Neural cell (in vitro differentiated cells): ENCODE measurements at regions not wholly inside any gene's neighbourhood (a gene's known extent, or its start where the extent isn't known, plus 50 kb on each side); places are given as distances from the start of the nearest gene placed in this dataset.

Experiments
- H2AFZ ChIP-seq: fragments of 200-600, 300-800 bp; sonication (generic), shearing (Covaris generic); 2 replicates; pipeline ENCODE4 v1.6.0; 2014; ENCODE audit warnings: low read depth, mild to moderate bottlenecking, antibody characterized with exemption, low read length, moderate library complexity
- H3F3A ChIP-seq: fragments of 200-600 bp; shearing (Covaris generic); 2 replicates; pipeline ENCODE4 v1.6.1; 2016; ENCODE audit warnings: mild to moderate bottlenecking, moderate library complexity, mixed read lengths, antibody characterized with exemption, low read length; ENCODE audit not compliant: insufficient read depth, poor library complexity, severe bottlenecking
- H3K27ac ChIP-seq: fragments of 200-600, 300-800 bp; sonication (generic), shearing (Covaris generic); 2 replicates; pipeline ENCODE4 v1.5.1; 2014; ENCODE audit warnings: mild to moderate bottlenecking, low read length, moderate library complexity
- H3K27me3 ChIP-seq: fragments of 300-800, 200-600 bp; sonication (generic), shearing (Covaris generic); 2 replicates; pipeline ENCODE4 v1.6.0; 2014; ENCODE audit warnings: mild to moderate bottlenecking, low read depth, low read length, moderate library complexity; ENCODE audit not compliant: insufficient read depth
- H3K36me3 ChIP-seq: fragments of 300-800, 200-600 bp; sonication (generic), shearing (Covaris generic); 2 replicates; pipeline ENCODE4 v1.5.1; 2014; ENCODE audit warnings: mild to moderate bottlenecking, antibody characterized with exemption, low read length, moderate library complexity; ENCODE audit not compliant: insufficient read depth
- H3K4me2 ChIP-seq: fragments of 300-800, 200-600 bp; sonication (generic), shearing (Covaris generic); 2 replicates; pipeline ENCODE4 v1.6.0; 2014; ENCODE audit warnings: mild to moderate bottlenecking, low read length
- H3K4me3 ChIP-seq: fragments of 300-800, 200-600 bp; sonication (generic), shearing (Covaris generic); 2 replicates; pipeline ENCODE4 v1.5.1; 2014; ENCODE audit warnings: mild to moderate bottlenecking, low read length, moderate library complexity
- H3K79me2 ChIP-seq: fragments of 200-600 bp; shearing (Covaris generic); replicated peaks from 2 replicates; pipeline ENCODE4 v1.6.0; 2014; ENCODE audit warnings: mild to moderate bottlenecking, low read length, moderate library complexity; ENCODE audit not compliant: insufficient read depth
- H3K9ac ChIP-seq: fragments of 300-800, 200-600 bp; sonication (generic), shearing (Covaris generic); 2 replicates; pipeline ENCODE4 v1.6.1; 2016; ENCODE audit warnings: mild to moderate bottlenecking, low read length, mixed read lengths
- H3K9me2 ChIP-seq: fragments of 200-600 bp; shearing (Covaris generic); 2 replicates; pipeline ENCODE4 v1.6.1; 2016; ENCODE audit warnings: mild to moderate bottlenecking, low read length, mixed read lengths; ENCODE audit not compliant: insufficient read depth
- H3K9me3 ChIP-seq: fragments of 200-600, 300-800 bp; sonication (generic), shearing (Covaris generic); 2 replicates; pipeline ENCODE4 v1.6.1; 2016; ENCODE audit warnings: mild to moderate bottlenecking, mixed run types, low read length, moderate library complexity, mixed read lengths
- H4K20me1 ChIP-seq: fragments of 200-600 bp; shearing (Covaris generic); 2 replicates; pipeline ENCODE4 v1.6.1; 2016; ENCODE audit warnings: mild to moderate bottlenecking, mixed run types; ENCODE audit not compliant: insufficient read depth
- EP300 ChIP-seq: fragments of 450-650 bp; conservative IDR thresholded peaks from 2 replicates; pipeline ENCODE4 v1.6.1; 2014; ENCODE audit warnings: antibody characterized with exemption, mild to moderate bottlenecking, moderate library complexity; ENCODE audit not compliant: poor library complexity, severe bottlenecking
- EZH2 ChIP-seq: fragments of 200-600, 300-800 bp; shearing (Covaris generic), sonication (generic); IDR thresholded peaks from 2 replicates; pipeline ENCODE4 v1.6.1; 2014; ENCODE audit warnings: antibody characterized with exemption, low read length, borderline replicate concordance, mild to moderate bottlenecking; ENCODE audit not compliant: insufficient read depth, poor library complexity, severe bottlenecking
- MXI1 ChIP-seq: fragments of 450-650 bp; conservative IDR thresholded peaks from 2 replicates; pipeline ENCODE4 v1.6.1; 2014; ENCODE audit warnings: antibody characterized with exemption, mild to moderate bottlenecking; ENCODE audit not compliant: poor library complexity, severe bottlenecking
- POLR2AphosphoS5 ChIP-seq: IDR thresholded peaks from 2 replicates; pipeline ENCODE4 v1.6.1; 2012
- RAD21 ChIP-seq: fragments of 450-650 bp; conservative IDR thresholded peaks from 2 replicates; pipeline ENCODE4 v1.6.1; 2014; ENCODE audit warnings: antibody characterized with exemption, mild to moderate bottlenecking, moderate library complexity
- SMC3 ChIP-seq: fragments of 450-650 bp; conservative IDR thresholded peaks from 2 replicates; pipeline ENCODE4 v1.6.1; 2014; ENCODE audit warnings: antibody characterized with exemption, mild to moderate bottlenecking, moderate library complexity; ENCODE audit not compliant: poor library complexity
- TAF1 ChIP-seq: IDR thresholded peaks from 2 replicates; pipeline ENCODE4 v1.6.1; 2012; ENCODE audit warnings: low read depth
- TF ChIP-seq, protein P1 (sequence below): fragments of 450-650 bp; IDR thresholded peaks from 2 replicates; pipeline ENCODE4 v1.5.1; 2014; ENCODE audit warnings: antibody characterized with exemption, mild to moderate bottlenecking, moderate library complexity; ENCODE audit not compliant: poor library complexity, severe bottlenecking
- TF ChIP-seq, protein P2 (sequence below): IDR thresholded peaks from 2 replicates; pipeline ENCODE4 v1.6.1; 2012; ENCODE audit warnings: borderline replicate concordance

DNA sequence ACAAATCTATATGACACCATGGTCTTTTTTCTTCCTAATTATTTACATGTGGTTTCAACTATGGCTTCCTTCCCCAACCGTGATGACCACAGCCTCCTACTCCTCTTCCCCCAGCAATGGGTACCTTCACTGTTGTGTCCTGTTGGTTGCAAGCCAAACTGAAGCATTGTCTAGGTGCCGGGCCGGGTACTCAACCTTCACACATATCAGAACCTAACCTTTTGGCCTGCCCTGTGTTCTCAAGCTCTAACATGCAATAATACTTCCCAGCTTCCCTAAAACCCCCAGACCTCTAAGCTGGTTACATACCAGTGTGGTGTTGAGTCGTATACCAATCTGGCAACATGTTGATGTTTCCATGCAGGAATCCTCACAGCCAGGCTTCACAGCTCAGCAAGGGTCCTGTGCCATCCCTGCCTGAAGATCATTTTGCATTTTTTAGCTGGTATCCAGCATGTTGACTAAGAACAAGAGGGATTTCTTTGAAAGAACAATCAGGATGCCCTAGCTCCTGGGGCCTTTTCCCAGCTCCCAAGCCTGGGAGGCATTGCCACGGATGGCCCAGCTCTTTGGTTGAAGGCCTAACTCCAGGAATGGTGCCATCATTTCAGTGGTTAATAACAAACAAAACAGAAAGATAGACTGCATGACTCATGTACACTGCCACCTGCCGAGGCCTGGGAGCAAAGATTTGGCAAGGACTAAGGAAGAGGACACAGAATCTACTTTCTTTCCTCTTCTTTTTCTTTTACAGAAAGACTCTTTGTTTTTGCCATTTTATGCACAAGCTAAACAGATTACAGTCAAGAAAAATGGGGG is 373.7 kb upstream of the SALL1 start:
- Histone ChIP-seq H3K27me3 (no peaks in the 10 kb centered on the region), H3K9me3 (no peaks in the 10 kb centered on the region), H3K4me2 (no peak overlapping the region), H3K36me3 (no peaks in the 10 kb centered on the region), H3K4me3 (no peak overlapping the region), H2AFZ (no peak overlapping the region), H3K79me2 (no peaks in the 10 kb centered on the region), H4K20me1 (no peaks in the 10 kb centered on the region), H3F3A (no peaks in the 10 kb centered on the region), H3K9me2 (no peaks in the 10 kb centered on the region), H3K9ac (no peak overlapping the region), H3K27ac (no peak overlapping the region)
- TF ChIP-seq EP300 (no peak), SMC3 (no peak), MXI1 (no peak)
- TF ChIP-seq, protein P1, sequence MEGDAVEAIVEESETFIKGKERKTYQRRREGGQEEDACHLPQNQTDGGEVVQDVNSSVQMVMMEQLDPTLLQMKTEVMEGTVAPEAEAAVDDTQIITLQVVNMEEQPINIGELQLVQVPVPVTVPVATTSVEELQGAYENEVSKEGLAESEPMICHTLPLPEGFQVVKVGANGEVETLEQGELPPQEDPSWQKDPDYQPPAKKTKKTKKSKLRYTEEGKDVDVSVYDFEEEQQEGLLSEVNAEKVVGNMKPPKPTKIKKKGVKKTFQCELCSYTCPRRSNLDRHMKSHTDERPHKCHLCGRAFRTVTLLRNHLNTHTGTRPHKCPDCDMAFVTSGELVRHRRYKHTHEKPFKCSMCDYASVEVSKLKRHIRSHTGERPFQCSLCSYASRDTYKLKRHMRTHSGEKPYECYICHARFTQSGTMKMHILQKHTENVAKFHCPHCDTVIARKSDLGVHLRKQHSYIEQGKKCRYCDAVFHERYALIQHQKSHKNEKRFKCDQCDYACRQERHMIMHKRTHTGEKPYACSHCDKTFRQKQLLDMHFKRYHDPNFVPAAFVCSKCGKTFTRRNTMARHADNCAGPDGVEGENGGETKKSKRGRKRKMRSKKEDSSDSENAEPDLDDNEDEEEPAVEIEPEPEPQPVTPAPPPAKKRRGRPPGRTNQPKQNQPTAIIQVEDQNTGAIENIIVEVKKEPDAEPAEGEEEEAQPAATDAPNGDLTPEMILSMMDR, result no peak
- TF ChIP-seq, protein P2, sequence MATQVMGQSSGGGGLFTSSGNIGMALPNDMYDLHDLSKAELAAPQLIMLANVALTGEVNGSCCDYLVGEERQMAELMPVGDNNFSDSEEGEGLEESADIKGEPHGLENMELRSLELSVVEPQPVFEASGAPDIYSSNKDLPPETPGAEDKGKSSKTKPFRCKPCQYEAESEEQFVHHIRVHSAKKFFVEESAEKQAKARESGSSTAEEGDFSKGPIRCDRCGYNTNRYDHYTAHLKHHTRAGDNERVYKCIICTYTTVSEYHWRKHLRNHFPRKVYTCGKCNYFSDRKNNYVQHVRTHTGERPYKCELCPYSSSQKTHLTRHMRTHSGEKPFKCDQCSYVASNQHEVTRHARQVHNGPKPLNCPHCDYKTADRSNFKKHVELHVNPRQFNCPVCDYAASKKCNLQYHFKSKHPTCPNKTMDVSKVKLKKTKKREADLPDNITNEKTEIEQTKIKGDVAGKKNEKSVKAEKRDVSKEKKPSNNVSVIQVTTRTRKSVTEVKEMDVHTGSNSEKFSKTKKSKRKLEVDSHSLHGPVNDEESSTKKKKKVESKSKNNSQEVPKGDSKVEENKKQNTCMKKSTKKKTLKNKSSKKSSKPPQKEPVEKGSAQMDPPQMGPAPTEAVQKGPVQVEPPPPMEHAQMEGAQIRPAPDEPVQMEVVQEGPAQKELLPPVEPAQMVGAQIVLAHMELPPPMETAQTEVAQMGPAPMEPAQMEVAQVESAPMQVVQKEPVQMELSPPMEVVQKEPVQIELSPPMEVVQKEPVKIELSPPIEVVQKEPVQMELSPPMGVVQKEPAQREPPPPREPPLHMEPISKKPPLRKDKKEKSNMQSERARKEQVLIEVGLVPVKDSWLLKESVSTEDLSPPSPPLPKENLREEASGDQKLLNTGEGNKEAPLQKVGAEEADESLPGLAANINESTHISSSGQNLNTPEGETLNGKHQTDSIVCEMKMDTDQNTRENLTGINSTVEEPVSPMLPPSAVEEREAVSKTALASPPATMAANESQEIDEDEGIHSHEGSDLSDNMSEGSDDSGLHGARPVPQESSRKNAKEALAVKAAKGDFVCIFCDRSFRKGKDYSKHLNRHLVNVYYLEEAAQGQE, result no peak

GRCh38 chr16:51524070-51524469 is 373.0 kb upstream of the SALL1 start:
- Histone ChIP-seq H3K36me3 (no peaks in the 10 kb centered on the region), H3F3A (no peaks in the 10 kb centered on the region), H3K9me3 (no peaks in the 10 kb centered on the region), H3K4me2 (no peak overlapping the region), H3K27me3 (no peaks in the 10 kb centered on the region), H3K9ac (no peak overlapping the region), H3K79me2 (no peaks in the 10 kb centered on the region), H3K9me2 (no peaks in the 10 kb centered on the region), H3K4me3 (no peak overlapping the region), H3K27ac (no peak overlapping the region), H4K20me1 (no peaks in the 10 kb centered on the region), H2AFZ (no peak overlapping the region)
- TF ChIP-seq POLR2AphosphoS5 (no peak), MXI1 (no peak), TAF1 (no peak), RAD21 (no peak), EP300 (no peak), SMC3 (no peak), EZH2 (no peak)
- TF ChIP-seq, protein P1, result no peak
- TF ChIP-seq, protein P2, result no peak
